ENCODE measurements at regions not wholly inside any gene's neighbourhood (a gene's known extent, or its start where the extent isn't known, plus 50 kb on each side); places are given as distances from the start of the nearest gene placed in this dataset.
A peak's percentile ranks its signal among the peaks of the same experiment; 100 is the strongest.
"Not testable (repeated sequence)": the region's sequence is repeated elsewhere in the genome, so short reads cannot be mapped to it uniquely, and the experiment has no call there.

DNA sequence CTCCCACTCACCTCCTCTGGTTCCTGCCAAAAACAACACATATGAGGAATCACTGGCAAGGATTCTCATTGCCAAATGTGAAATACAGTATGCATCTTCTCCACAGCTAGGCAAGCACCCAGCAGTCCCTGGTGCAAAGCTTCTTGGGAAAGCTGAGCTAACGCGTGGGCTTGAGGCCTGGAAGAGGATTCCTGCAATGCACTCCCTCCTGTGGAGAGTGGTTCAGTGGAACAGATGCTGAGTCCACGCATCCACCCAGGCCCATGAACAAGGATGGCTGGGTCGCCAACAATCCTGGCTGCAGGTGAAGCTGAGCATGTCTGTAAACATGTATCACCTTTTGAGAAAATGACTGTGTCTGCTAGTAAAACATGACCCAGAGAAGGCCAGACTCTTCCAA is 113.2 kb upstream of the CHST15 start:
- no peak for DNase-seq

DNA sequence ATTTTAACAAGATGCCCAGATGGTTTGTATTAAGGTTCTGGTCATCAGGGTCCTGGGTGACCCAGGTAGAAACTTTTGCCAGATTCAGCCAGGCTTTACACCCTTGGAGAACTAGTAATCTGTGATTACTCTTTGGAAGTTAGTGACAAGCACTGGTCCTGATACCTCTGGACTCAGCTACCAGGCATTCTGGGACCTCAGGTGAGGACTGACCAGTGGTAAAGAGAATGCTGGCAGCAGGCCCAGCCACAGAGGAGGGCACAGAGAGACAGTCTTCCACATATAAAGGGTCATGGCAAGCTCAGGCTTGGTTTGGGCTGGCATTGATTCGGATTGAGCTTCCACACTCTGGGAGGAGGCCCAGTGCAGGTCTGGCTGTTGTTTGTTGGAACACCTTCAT is 112.0 kb upstream of the CHST15 start:
- DNase-seq: no peak

DNA sequence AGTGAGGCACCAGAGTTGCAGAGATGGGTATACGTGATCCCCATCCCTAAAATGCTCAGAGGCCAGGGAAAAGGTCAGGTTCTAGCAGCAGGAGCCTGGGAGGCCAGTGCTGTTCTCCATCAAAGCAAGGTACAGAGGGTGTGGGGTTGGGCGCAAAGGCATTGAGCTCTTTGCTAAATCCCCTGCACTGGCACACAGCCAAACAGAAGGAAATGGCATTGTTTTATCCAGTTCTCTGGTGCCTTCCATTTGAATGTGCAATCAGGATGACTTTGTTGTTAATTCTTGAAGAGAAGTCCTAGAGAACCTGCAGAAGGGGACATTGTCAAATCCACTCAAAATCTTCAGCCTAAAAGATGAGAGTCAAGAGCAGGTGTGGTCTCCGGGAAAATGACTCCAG is 111.3 kb upstream of the CHST15 start:
- no peak for DNase-seq

DNA sequence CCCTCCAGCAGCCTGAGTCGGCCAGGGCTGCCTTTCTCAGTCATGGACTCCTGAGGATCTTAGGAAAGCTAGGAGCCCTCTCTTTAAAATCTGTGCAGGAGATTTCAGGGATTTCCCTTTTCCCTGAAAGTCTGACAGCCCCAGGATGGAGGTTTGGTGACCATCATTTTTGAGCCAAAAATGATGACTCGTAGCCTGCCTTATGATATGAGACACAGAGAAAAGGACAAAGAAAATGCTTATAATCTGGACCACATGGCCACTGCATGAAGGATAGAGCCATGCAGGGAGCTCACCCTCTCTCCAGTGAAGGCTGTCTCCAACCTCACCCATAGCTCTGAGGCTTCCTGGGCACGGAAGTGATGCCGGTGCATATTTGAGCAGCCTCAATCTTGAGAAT is 106.6 kb upstream of the CHST15 start:
- DNase-seq: no peak

DNA sequence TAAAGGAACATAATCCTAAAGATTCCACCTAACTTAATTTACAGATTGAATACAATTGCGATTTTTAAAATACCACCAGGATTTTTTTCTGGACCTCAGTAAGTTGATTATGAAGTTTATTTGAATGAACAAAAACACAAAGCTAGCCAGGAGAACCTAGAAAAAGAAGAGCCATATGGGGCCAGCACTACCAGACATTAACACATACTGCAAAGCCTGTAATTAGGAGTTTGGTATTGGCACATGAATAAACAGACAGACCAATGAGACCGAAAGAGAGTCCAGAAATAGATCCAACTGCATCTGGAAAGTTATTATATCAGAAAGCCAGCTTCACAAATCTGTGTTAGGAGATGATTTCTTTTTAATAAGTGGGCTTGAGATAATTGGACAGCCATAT is 105.5 kb upstream of the CHST15 start:
- no peak for DNase-seq

DNA sequence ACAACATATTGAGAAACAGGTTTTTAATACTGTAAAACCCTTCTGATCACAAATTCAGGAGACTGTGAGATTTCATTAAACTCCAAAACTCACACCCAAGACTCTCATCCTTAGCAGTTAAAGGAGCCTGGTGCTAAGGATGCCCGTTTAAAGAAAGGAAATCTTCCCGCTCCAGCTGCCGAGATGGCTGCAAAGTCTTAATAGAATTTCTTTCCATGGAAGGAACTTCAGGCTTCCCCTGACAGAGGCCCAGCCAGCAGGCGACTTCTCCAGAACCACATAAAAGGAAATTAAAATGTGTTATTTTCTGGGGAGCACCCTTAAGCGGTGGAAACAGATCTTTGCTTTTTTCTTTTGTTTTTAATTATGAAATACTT is 104.7 kb upstream of the CHST15 start:
- DNase-seq: no peak

DNA sequence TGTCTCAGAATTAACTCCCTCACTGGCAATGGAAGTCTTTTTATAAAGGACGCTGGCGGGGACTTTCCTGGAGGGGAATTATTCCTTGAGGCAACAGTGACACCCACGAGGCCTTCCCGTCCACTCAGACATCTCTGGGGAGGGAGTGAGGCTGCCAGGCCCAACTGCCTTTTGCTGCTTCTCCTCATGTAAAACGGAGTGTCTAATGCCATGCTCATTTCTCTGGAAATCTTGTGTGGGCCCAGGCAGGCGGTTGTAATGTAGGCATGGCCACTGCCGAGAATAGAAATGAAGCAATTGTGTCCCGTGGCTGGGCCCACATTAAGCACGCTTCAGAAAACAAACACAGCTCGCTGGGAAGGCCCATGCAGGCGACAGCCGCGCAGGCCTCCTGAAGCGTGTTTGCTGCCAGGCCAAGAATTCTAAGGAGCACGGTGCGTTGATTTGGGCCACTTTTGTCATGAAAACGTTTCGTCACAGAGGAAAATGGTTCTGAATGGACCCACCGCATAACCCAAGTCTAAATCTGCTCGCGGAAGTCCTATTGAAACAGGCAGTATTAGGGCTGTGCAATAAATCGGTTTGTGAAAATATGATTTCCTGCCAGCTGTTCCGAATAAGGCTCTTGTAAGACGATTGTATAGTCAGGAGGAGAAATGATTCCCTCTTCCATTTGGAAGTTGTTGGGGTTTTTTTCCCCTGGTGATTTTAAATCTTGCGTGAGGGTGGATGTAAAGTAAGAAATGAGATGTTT is 104.2 kb upstream of the CHST15 start:
- DNase-seq: no peak

DNA sequence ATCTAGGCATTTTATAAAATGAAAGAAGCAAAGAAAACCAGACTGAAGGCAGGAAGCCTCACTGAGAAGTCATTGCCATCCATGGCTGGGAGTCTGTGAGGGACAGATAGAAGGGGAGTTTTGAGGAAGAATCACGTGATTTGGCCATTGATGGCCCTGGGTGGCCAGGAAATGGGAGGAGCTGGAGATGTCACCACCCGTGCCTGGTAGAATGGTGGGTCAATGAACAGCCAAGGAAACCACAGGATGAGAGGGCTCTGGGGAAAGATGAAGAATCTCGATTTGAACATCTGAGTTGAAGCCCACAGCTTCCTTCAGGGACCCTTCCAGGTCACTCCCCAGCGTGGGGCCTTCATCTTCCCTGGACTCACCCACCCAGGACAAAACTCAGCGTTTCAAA is 103.3 kb upstream of the CHST15 start:
- DNase-seq: no peak

DNA sequence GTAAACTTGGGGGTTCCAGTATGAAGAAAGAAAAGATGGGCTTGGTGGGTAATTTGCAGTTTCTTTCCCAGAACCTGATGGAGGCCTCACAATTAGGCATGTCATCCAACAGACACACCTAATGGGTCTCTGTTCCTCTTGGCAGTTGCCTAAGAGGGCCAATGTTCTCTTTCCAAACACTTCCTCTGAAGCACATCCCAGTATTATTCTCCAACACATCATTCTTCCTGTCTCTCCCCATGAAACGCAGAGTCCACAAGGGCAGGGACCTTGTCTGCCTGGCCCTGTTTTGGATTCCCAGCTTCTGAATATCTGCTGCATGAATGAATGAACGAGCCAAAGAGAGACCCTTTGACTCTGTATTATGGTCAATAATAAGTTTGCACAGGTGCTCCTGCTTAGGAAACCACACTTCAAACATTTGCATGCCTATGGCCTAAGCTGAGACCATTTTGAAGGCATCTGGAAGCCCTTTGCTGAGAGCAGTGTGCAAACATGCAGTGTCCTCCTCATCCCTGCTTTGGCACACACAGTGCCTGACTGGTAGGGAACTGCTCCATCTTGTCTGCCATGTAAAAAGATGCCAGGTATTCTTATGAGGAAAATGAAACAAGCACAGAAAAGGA is 100.9 kb upstream of the CHST15 start:
- DNase-seq: no peak

DNA sequence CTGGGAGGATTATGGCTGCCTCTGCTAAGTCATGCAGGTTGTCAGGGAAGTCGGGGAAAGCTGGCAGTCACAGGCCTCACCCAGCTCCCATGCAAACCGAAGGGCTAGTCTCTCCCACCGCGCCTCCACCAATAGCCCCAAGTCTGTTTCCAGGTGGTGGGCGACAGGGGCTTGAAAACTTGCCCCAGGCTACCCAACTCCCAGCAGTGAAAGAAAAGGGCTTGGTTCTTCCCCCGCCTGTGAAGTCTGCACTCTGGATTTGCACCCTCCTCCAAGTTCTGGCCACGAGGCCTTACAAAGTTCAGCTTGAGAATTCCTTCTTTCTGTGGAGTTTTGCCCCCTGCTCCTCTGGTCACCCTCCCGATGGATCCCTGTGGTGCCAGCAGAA is 99.9 kb upstream of the CHST15 start:
- no peak for DNase-seq

DNA sequence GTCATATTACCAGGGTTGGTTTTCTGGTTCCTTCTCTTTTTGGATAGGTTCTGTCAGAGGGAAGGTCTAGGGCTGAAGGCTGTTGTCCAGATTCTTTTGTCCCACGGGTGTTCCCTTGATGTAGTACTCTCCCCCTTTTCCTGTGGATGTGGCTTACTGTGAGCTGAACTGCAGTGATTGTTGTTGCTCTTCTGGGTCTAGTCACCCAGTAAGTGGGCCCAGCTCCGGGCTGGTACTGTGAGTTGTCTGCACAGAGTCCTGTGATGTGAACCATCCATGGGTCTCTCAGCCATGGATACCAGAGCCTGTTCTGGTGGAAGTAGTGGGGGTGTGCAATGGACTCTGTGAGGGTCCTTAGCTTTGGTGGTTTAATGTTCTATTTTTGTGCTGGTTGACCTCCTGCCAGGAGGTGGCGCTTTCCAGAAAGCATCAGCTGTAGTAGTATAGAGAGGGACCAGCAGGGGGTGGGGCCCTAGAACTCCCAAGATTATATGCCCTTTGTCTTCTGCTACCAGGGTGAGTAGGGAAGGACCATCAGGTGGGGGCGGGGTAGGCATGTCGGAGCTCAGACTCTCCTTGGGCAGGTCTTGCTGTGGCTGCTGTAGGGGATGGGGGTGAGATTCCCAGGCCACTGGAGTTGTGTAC is 99.4 kb upstream of the CHST15 start:
- peak; percentile 8 for DNase-seq

DNA sequence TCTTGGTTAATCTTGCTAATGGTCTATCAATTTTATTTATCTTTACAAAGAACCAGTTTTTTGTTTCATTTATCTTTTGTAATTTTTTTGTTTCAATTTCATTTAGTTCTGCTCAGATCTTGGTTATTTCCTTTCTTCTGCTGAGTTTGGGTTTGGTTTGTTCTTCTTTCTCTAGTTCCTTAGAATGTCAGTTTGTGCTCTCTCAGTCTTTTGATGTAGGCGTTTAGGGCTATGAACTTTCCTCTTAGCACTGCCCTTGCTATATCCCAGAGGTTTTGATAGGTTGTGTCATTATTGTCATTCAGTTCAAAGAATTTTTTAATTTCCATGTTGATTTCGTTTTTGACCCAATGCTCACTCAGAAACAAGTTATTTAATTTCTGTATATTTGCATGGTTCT is 97.1 kb upstream of the CHST15 start:
- not testable (repeated sequence) for DNase-seq

DNA sequence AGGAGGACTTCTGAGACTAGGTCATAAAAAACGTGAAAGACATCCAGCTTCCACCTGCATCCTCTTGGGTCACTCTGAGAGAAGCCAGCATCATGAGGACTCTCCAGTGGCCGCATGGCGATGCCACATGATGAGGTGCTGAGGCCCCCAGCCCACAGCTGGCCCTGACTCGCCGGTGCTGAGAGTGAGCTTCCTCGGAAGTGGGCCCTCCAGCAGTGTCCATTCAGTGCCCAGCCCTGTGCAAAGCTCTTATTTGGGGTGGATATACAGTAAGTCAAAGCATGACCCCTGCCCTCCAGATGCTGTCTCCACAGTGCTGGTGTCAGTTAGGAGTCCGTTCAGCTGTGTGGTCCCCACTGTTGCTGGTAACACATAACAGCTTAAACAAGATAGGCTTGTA is 93.6 kb upstream of the CHST15 start:
- DNase-seq: no peak

DNA sequence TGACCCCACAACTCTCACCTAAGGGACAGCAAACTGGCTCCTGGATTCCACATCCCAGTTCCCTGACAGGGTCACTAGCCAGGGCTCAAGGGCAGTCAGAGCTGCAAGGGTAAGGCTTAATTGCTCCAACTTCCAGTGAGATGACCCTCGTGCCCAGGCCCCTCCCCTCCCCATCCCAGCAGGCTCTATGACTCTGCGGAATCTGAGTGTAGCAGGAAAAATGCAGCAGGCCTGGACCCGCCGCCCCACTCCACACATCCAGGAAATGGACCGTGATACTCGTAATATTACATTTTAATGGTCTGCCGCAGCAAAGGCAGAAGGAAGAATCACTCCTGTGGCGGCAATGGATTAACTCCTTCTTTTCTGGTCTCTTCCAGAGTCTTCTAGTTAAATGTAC is 91.7 kb upstream of the CHST15 start:
- no peak for DNase-seq

DNA sequence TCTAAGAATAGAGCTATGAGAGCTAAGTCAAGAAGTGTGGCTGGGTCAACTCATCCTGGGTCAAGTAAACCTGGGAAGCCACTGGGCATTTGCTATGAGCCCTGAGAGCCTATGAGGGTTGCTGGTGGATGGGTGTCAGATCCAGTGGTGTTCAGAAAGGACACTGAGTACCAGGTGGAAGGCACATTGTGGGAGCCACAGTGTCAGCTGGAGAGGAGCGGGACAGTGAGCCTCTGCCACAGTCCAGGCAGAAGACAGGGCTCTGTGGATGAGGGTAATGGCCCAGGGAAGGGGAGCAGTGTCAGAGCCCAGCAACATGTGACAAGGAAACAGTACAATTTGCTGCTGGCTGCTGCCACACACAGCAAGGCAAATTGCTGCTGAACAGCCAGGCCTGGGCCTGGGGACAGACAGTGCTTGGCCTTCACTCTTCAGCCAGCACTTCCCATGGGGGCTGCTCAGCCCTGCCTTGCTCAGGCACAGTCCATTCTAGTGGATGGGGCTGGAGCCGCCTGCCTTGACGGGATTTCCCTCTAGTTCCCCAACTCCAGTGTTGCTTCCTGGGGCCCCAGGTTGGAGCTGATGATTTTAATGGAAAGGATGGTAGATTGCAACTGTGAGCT is 90.9 kb upstream of the CHST15 start:
- no peak for DNase-seq

DNA sequence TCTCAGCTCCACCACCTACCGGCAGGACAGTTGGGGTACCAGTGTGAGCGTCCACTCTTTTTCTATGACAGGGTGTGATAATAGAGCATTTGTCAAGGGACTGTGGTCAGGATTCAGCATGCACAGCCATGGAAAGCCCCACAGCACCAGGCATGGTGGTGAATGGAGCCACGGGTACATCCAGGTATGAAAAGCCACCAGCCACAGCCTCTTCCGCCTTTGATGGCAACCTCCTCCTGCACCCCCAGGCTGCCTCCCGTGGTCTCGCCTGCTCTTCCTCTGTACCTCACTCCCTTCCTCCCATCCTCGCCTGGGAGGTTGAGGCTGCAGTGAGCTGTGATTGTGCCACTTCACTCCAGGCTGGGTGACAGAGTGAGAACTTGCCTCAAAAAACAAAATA is 90.2 kb upstream of the CHST15 start:
- DNase-seq: no peak

DNA sequence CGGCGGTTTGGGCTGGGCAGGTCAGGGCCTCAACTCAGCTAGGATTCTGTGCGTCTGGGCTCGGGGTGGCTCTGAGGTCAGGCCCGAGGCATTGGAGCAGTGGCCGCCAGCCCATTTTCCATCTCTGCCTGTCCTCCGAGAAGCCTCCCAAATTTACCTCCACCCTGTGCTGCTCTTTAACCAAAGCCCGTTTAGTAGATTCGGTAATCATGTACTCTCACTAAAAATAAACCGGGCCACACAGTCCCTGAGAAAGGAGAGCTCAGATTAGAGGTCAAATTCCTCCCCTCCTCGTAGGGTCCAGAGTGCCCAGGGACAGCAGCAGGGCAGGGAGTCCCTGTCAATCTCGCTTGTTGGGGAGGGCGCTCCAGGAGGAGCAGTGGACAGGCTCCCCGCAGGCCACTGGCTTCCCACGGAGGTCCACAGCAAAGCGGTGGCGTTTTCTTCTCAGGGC is 88.7 kb upstream of the CHST15 start:
- no peak for DNase-seq

DNA sequence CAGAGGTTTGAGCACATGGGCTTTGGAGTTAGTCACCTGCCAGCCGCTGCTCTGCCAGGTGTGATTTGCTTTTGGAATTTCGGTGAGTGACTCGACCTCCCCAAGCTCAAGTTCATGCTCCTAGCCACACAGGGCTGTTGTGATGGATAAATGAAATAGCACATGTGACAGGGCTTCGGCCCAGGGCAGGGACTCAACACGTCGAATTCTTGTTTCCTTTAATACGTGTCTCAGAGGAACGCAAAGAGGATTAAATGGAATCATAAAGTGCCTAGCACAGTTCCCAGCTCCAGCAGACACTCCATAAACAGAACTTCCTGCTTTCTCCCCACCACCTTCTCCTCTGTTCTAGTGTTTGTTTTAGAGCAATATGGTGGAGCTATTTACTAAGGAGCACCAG is 88.3 kb upstream of the CHST15 start:
- DNase-seq: no peak

DNA sequence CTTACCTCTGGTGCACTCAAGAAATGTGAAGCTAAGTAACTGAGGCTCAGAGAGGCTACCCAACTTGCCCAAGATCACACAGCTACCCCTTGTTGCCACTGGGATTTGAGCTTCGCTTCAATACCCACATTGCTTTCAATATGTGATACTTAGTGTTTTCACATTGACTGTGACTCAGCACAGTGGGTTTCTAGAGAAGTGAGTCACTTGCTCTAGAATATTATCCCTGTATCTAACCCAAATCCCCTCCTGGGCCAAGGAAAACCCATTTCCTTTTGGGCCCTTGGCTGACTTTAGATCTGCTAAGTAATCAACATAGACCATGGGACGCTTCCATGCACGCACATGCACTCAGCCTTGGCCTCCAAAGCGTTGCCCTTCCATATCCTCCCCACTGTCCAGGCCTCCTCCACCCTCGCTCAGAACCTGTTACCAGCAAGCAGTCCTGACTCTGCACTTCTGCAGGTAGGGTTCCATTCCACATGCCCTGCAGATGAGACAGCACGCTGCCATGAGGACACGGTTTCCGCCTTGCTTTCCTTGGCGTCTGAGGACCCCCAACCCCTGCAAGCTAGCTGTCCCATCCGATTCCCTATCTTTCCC is 87.7 kb upstream of the CHST15 start:
- no peak for DNase-seq

DNA sequence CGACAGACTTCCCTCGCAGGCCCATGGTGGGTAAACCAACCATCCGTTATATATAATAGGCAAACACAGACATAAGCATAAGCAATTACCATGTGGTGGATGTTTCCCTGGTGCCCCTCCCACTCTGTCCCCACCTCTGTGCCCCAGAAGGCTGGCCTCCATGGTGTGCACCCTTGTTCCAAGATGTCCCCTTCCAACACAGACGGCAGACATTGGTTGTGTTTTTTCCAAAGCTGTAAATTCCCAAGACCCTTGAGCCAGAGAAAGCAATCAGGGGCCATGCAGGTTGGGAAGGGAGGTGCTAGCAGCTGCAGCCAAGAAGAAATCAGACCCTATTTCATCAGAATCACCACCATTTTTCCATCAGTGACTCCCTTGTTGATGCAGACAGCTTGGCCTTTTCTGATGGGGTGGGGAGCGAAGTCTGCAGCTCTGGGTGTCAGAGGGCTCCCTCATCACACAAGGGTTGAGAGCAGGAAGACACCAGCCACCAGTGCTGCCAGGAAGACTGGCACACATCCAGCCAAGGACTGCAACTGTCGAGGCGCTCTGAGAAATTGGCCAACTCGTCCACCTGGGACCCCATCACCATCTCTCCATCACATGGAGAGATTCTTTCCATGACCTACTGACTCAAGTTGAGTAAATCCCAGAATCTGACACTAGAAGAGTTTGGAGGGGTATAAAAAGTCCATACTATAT is 86.8 kb upstream of the CHST15 start:
- no peak for DNase-seq

DNA sequence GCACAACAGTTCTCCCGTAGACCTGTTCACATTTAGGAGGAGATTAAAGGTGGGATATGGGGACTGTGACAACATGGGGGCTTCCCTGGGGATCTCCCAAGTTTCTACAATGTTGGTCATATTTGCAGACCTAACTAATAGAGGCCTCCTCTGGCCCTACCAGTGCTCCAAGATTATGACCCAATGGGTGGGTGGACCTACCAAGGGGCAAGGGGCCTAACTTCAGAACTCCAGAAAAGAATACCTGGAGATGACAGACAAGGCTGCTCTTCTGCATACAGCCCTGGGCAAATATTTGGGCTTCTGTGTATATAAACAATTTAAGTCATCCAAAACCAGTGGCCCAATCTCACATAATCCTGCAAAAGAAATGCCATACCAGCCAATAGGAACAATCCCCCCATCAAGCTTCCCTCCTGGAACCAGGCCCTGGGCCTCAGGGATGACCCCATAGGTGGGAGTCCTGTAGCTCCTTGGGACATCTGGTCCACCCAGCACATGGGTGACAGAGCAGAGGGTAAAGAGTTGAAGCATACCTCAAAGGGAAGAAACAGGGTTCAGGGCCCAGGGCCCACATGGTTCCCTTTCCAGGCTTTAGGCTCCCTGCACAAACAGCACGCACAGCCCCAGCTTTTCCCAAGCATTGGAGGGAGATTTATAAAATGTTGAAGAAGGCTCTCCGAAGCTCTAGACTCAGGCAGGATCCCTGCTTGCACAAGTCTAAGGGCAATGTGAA is 86.1 kb upstream of the CHST15 start:
- DNase-seq: no peak

DNA sequence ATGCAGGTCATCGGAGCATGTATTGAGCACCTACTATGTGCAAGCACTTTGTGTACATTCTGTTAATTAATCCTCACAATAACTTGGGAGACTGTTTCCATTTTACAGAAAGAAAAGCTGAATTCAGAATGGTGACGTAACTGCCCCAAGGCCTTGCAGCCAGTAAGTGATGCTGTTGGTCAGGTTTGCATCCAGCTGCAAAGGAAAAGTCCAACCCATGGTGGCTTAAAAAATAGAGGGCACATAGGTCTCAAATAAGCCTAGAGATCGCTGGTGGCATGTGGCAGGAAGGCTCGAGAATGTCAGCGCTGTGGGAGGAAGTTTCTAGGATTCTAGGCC is 83.8 kb upstream of the CHST15 start:
- DNase-seq: no peak
